NCI-H1417 treated with DMSO at 0.1 percent for 48 hours (cell line): ENCODE measurements at regions not wholly inside any gene's neighbourhood (a gene's known extent, or its start where the extent isn't known, plus 50 kb on each side); places are given as distances from the start of the nearest gene placed in this dataset.

Experiments used
- DNase-seq: peaks from one replicate; lab custom pipeline; 2025; lab: John Stamatoyannopoulos, UW

DNA sequence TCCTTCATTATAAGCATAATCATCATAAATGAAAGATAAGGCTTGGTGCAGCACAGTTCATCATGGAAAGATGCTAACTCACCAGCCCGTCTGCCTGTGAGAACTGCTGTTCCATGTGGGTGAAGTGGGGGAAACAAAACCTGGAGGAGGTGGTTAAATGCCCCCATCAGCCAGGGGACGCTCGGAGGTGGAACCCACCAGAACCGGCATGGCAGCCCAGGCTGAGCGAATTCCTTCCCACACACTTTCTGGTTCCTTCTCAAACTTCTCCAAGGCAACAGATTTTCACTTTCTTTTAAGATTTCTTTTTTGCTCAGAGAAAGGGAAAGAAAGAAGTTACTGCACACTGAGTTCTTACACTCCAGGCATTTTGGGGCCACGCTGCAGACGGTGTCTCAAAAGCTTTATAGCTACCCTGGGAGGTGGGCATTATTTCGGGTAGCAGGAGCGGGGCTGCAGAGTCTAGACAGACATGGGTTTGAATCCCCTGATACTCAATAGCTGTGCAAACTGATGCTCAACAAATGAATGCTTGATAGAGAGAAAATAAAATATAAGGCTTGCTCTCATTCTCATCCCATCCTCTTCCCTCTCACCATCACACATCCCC lies 190.7 kb downstream of the BCL11B start:
- no peak for DNase-seq

- no peak for DNase-seq
These were observed 190.1 kb downstream of the BCL11B start for GRCh38 chr14:99081880-99082279.

DNA sequence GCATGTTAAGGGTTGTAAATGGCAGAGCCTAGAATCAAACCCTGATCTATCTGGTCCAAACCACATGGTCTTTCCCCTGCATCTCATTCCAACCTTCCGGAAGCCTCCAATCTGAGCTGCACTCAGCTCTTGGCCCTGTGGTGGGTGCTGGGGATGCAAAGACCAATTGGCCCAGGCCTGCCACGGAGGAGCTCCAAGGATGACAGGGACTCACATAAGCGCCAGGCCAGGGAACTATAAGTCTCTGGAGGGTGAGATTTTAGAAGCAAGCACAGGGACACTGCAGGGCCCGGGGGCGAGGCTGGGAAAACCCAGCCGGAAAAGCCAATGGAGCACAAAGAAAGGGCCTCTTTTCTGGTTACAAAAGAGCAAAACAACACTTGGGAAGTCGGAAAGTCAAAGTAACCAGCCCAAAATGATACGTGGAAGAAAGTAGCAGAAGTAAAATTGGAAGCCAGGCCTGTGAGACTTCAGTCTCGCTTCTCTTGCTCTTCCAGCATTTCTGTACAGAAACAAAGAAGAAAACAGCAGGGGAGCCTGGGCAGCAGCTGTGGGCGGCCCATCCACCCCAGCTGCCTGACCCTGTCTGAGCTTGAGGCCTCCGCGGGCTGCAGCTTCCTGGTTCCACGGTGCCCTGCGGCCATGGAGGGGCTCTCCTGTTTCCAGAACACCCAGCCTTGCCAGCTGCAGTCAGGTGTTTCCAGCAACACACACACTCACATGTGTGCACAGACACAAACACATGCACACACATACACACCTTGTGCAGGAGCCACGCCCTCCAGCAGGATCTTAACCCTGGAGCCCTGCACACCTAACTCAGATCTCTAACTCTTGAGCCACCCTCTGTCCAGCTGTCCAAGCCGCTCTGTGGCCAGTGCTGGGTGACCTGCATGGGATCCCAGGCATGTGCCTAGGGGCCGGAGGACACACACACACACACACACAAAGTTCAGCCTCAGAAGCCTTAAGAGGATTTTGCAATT lies 178.2 kb downstream of the BCL11B start:
- no peak for DNase-seq

DNA sequence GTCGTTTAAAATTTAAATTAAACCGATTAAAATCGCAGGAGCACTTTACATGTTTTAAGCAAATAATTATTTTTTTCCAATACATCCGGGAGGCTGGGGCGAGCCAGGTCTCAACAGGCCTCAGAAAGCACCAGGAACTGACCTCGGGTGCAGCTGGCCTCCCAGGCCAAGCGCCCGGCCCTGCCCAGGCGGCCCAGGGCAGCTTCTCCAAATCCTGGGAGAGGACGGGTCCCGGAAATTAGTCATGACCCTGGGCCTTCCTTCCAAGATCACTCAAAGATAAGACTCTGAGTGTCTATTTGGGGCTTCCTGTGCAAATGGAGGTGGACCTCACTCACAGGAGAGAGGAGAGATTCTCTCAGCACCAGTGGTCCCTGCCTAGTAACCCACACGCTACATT lies 177.1 kb downstream of the BCL11B start:
- DNase-seq = no peak

DNA sequence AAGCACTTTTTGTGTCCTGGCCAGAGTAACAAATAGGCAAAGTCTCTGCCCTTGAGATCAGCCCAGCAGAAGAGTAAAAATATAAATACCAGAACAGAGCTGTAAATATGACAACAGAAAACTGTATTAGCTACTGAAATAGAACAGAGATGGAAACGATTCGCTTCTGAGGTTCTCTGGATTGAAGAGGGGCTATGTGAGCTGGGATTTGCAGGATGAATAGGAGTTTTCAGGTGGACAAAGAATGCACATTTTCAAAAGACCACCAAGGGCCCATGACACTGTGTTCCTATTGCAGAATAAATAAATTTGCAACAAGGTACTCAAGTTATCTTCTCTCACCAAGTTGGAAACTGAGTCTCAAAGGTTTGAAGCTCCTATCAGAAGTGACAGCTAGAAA lies 176.6 kb downstream of the BCL11B start:
- DNase-seq = no peak

GRCh38 chr14:99098199-99098598 lies 173.8 kb downstream of the BCL11B start:
- DNase-seq = no peak

GRCh38 chr14:99099051-99099787 lies 172.8 kb downstream of the BCL11B start:
- DNase-seq = no peak

DNA sequence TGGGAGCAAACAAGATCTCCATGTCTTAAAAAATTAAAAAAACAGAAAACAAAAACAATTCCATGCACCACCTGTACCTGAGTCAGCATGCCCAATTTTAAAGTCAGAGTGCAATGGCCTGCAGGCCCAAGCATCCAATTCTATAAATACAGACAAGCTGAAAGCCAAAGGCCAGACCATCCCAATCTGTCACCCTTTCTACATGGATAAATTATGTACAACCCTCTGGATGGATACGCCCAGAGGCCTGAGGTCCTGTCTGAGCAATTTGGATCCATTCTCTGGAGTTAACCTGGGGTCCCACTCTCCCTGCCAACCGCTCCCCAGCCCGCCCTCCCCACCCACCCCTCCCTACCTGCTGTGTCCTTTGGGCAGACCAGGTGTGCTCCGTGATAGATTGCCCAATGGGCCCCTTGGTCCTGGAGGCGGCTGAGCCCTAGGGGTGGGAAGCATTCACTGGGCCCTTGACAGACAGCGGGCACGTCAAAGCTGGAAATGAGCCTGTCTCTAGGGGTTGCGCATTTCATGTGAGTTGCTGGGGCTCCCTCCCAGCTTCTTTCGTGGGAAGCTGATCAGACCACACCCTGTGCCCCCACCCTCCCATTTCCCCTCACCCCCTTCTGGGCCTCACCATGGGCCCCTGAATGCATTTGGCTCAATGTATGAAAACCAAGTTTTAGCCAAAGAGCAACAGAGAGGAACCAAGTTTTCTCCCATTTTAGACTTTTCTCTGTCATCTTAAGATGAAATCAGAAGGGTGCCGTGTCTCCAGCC lies 171.3 kb downstream of the BCL11B start:
- no peak for DNase-seq

DNA sequence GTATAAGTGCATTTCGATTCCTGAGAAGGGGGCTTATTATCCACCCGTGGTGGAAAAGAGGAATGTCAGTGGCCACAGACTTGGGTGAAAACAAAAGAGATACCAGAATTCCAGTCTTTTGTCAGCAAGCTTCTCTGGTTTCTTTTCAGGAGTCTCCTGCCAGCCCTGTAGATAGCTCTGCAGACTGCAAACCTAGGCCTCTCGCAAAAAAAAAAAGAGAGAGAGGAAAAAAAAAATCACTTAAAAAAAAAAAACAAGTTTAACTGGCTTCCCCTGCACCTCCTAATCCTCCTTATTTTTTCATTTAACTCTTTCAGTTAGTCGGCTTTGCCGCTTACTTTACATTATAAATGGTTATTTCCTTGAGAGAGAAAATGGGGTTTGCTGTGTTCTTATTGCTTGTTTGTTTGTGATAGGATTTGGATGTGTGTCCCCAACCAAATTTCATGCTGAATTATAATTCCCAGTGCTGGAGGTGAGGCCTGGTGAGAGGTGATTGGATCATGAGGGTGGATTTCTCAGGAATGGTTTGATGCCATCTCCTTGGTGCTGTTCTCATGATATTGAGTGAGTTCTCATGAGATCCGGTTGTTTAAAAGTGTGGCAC lies 170.0 kb downstream of the BCL11B start:
- DNase-seq = no peak

DNA sequence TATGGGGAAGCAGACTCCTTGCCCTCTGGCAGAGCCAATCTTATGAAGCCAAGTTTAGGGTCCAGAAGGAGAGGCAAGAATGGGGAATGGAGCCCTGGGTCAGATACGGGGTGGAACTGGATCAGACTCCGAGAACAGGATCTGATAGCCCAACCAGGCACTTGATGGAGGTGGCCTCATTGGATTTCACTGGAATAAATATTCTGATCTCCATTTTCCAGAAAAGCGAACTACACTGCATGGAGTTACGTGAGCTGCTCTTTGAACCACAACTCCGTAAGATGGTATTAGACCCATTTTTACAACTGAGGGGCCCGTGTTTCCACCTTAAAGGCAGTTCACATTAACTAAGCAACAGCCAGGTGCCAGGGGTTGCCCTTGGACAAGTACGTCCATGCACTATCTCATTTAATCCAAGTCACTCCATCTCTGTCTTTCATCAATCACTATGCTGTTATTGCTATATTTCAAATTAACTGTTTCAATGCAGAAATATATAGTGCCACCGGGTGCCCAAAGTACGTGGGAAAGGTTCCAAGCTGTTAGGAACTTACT lies 155.2 kb downstream of the BCL11B start:
- DNase-seq = no peak

GRCh38 chr14:99117671-99118045 lies 154.3 kb downstream of the BCL11B start:
- no peak for DNase-seq

DNA sequence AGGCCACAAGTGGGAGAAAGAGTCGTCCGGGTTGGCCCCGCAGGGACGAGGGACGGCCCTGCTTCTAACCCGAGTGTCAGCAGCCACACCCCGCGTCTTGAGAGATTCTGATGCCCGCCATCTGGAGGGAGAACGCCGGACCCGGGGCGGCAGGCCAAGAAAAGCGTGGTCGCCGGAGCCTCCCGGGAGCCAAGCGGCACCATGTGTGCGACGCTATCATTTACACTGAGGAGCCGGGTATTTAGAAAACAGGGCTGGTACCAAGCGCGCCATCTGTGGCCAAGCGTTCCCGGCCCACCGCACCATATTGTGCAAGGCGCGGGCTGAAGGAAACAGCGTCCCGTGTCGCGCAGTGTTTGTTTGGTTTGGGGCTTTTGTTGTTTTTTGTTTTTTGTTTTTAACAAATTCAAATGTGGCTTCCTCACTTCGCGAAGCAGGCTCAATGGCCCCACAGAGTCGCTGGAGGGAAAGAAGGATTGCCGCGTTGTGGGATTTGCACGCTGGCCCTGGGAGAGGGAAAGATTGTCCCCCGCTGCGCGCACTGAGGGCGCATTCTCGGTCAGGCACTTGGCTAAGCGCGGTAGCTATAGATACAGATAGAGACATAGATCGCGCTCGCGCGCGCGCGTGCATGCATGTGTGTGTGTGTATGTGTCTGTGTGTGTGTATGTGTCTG lies 153.8 kb downstream of the BCL11B start:
- no peak for DNase-seq

- no peak for DNase-seq
These were observed 153.1 kb downstream of the BCL11B start for GRCh38 chr14:99118946-99119345.
